Osteocyte (in vitro differentiated cells): ENCODE measurements at regions not wholly inside any gene's neighbourhood (a gene's known extent, or its start where the extent isn't known, plus 50 kb on each side); places are given as distances from the start of the nearest gene placed in this dataset.

ENCODE experiments used
- DNase-seq: peaks from one replicate; pipeline ENCODE4 v3.0.0; 2021; ENCODE audit warnings: mixed read lengths; ENCODE audit not compliant: unreplicated experiment; ENCODE audit errors: extremely low spot score
- H3K27ac Mint-ChIP-seq: one replicate; pipeline ENCODE4 v1.8.0; 2021; ENCODE audit warnings: mild to moderate bottlenecking, mixed read lengths; ENCODE audit not compliant: unreplicated experiment
- H3K27me3 Mint-ChIP-seq: one replicate; pipeline ENCODE4 v1.8.0; 2021; ENCODE audit warnings: mixed read lengths; ENCODE audit not compliant: unreplicated experiment
- H3K36me3 Mint-ChIP-seq: one replicate; pipeline ENCODE4 v1.8.0; 2021; ENCODE audit warnings: mixed read lengths; ENCODE audit not compliant: unreplicated experiment
- H3K4me1 Mint-ChIP-seq: one replicate; pipeline ENCODE4 v1.8.0; 2021; ENCODE audit warnings: mixed read lengths; ENCODE audit not compliant: unreplicated experiment
- H3K4me3 Mint-ChIP-seq: one replicate; pipeline ENCODE4 v1.8.0; 2021; ENCODE audit warnings: mild to moderate bottlenecking, moderate library complexity, mixed read lengths; ENCODE audit not compliant: unreplicated experiment
- H3K9me3 Mint-ChIP-seq: one replicate; pipeline ENCODE4 v1.8.0; 2021; ENCODE audit warnings: mixed read lengths; ENCODE audit not compliant: unreplicated experiment
- TF ChIP-seq, protein P1 (sequence below): fragments of 200-600 bp; sonication (generic); IDR thresholded peaks from 2 replicates; pipeline ENCODE4 v1.5.0; 2021; ENCODE audit warnings: antibody characterized with exemption, mild to moderate bottlenecking, moderate library complexity

DNA sequence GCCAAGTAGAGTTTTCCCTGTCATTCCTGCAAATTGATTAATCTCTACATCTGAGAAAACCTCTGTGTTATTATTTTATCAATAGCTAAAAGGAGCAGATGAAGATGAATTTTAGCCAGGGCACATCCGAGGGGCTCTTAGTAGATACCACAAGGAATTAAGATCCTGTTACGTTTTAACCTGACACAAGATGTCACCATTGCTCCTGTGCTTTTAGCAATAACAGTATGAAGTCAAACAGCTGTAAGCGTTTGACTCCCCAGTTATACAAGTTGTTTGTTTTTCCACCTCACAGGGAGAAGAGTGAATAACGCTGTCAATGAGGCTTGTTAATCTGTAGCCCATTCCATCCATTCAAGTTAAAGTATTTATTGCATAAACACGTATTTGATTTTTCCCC is 76.0 kb upstream of the AP1S2 start:
- no peaks in the 10 kb centered on the region for H3K9me3 Mint-ChIP-seq
- no peaks in the 10 kb centered on the region for H3K27me3 Mint-ChIP-seq
- no peak for DNase-seq
- H3K27ac Mint-ChIP-seq = no peak overlapping the region
- H3K4me3 Mint-ChIP-seq = no peak overlapping the region
- peaks cover 24% of the 10 kb centered on the region for H3K4me1 Mint-ChIP-seq
- H3K36me3 Mint-ChIP-seq = no peaks in the 10 kb centered on the region
- TF ChIP-seq, protein P1, sequence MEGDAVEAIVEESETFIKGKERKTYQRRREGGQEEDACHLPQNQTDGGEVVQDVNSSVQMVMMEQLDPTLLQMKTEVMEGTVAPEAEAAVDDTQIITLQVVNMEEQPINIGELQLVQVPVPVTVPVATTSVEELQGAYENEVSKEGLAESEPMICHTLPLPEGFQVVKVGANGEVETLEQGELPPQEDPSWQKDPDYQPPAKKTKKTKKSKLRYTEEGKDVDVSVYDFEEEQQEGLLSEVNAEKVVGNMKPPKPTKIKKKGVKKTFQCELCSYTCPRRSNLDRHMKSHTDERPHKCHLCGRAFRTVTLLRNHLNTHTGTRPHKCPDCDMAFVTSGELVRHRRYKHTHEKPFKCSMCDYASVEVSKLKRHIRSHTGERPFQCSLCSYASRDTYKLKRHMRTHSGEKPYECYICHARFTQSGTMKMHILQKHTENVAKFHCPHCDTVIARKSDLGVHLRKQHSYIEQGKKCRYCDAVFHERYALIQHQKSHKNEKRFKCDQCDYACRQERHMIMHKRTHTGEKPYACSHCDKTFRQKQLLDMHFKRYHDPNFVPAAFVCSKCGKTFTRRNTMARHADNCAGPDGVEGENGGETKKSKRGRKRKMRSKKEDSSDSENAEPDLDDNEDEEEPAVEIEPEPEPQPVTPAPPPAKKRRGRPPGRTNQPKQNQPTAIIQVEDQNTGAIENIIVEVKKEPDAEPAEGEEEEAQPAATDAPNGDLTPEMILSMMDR = peak; percentile 64

GRCh38 chrX:15929194-15929593 is 74.6 kb upstream of the AP1S2 start:
- Mint-ChIP-seq H3K36me3 (no peaks in the 10 kb centered on the region), H3K9me3 (peaks cover 11% of the 10 kb centered on the region), H3K27me3 (peaks cover 12% of the 10 kb centered on the region), H3K27ac (no peak overlapping the region), H3K4me3 (no peak overlapping the region), H3K4me1 (peaks cover 24% of the 10 kb centered on the region)
- TF ChIP-seq, protein P1 = no peak
- DNase-seq = no peak

GRCh38 chrX:15926622-15927021 is 72.0 kb upstream of the AP1S2 start:
- Mint-ChIP-seq H3K36me3 (no peaks in the 10 kb centered on the region), H3K27ac (no peak overlapping the region), H3K4me1 (peaks cover 24% of the 10 kb centered on the region), H3K4me3 (no peak overlapping the region), H3K27me3 (peaks cover 21% of the 10 kb centered on the region), H3K9me3 (peaks cover 13% of the 10 kb centered on the region)
- TF ChIP-seq, protein P1 = no peak
- DNase-seq = no peak

DNA sequence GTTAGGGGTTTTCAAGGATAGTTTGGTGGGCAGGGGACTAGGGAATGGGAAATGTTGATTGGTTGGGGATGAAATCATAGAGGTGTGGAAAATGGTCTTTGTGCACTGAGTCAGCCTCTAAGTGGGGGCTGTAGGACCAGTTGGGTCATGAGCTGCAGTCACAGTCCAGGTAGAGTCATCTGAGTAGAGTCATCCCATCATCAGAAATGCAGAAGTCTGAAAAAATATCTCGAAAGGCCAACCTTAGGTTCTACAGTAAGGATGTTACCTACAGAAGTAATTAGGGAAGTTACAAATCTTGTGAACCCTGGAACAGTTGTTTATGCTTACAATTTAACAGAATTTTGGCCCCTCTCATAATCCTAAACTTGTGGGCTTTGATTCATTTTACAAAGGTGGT is 63.4 kb upstream of the AP1S2 start:
- H3K9me3 Mint-ChIP-seq = peaks cover 7% of the 10 kb centered on the region
- no peaks in the 10 kb centered on the region for H3K36me3 Mint-ChIP-seq
- no peak for DNase-seq
- peaks cover 2% of the 10 kb centered on the region for H3K4me1 Mint-ChIP-seq
- H3K4me3 Mint-ChIP-seq = no peak overlapping the region
- no peak overlapping the region for H3K27ac Mint-ChIP-seq
- H3K27me3 Mint-ChIP-seq = peaks cover 17% of the 10 kb centered on the region
- TF ChIP-seq, protein P1 = no peak

- Mint-ChIP-seq H3K9me3 (peaks cover 7% of the 10 kb centered on the region), H3K27me3 (peaks cover 20% of the 10 kb centered on the region), H3K4me3 (no peak overlapping the region), H3K27ac (no peak overlapping the region), H3K4me1 (peaks cover 2% of the 10 kb centered on the region), H3K36me3 (no peaks in the 10 kb centered on the region)
- TF ChIP-seq, protein P1 = no peak
- DNase-seq = no peak
Measured at GRCh38 chrX:15916704-15917084, 62.1 kb upstream of the AP1S2 start.
